DND-41 (cell line): ENCODE measurements at regions not wholly inside any gene's neighbourhood (a gene's known extent, or its start where the extent isn't known, plus 50 kb on each side); places are given as distances from the start of the nearest gene placed in this dataset.

ENCODE experiments used
- EZH2 ChIP-seq: IDR thresholded peaks from 3 replicates; pipeline ENCODE4 v1.6.1; 2012; ENCODE audit warnings: borderline replicate concordance, low read depth, mild to moderate bottlenecking, moderate library complexity, low read length, inconsistent platforms; ENCODE audit not compliant: severe bottlenecking
- TF ChIP-seq, protein P1 (sequence below): IDR thresholded peaks from 2 replicates; pipeline ENCODE4 v1.5.1; 2012; ENCODE audit warnings: borderline replicate concordance, low read length, moderate library complexity, mild to moderate bottlenecking; ENCODE audit not compliant: poor library complexity, severe bottlenecking; ENCODE audit errors: extremely low read depth

DNA sequence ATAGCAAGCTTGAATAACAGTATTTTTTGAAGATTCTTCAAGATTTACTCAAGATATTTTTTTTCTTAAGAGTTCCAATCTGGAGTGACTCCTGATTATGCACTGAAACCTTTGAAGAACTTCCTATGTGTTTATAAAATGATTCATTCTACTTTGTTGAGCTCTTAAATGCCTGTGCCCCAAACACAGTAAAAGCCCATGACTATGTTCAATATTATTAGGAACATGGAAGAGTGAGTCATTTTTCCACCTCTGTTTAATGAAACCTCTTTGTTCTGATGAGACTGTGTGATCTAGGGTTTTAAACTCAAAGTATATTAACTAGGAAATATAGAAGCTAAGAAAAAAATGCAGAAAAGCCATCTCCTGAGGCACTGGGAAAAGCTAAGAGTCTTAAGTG, 415.0 kb upstream of the FBXO33 start:
- TF ChIP-seq, protein P1, sequence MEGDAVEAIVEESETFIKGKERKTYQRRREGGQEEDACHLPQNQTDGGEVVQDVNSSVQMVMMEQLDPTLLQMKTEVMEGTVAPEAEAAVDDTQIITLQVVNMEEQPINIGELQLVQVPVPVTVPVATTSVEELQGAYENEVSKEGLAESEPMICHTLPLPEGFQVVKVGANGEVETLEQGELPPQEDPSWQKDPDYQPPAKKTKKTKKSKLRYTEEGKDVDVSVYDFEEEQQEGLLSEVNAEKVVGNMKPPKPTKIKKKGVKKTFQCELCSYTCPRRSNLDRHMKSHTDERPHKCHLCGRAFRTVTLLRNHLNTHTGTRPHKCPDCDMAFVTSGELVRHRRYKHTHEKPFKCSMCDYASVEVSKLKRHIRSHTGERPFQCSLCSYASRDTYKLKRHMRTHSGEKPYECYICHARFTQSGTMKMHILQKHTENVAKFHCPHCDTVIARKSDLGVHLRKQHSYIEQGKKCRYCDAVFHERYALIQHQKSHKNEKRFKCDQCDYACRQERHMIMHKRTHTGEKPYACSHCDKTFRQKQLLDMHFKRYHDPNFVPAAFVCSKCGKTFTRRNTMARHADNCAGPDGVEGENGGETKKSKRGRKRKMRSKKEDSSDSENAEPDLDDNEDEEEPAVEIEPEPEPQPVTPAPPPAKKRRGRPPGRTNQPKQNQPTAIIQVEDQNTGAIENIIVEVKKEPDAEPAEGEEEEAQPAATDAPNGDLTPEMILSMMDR, result no peak
- no peak for TF ChIP-seq EZH2
